GM19025 (cell line): ENCODE measurements at regions not wholly inside any gene's neighbourhood (a gene's known extent, or its start where the extent isn't known, plus 50 kb on each side); places are given as distances from the start of the nearest gene placed in this dataset.
"Not testable (repeated sequence)": the region's sequence is repeated elsewhere in the genome, so short reads cannot be mapped to it uniquely, and the experiment has no call there.

ENCODE experiments used
- ATAC-seq: cut with Tn5 transposase; IDR thresholded peaks from one replicate; pipeline ENCODE4 v1.9.1; 2021; ENCODE audit warnings: mild to moderate bottlenecking, low read depth, moderate library complexity; ENCODE audit not compliant: unreplicated experiment

GRCh38 chr13:44680746-44681355 lies 104.7 kb upstream of the TSC22D1 start:
- no peak for ATAC-seq

DNA sequence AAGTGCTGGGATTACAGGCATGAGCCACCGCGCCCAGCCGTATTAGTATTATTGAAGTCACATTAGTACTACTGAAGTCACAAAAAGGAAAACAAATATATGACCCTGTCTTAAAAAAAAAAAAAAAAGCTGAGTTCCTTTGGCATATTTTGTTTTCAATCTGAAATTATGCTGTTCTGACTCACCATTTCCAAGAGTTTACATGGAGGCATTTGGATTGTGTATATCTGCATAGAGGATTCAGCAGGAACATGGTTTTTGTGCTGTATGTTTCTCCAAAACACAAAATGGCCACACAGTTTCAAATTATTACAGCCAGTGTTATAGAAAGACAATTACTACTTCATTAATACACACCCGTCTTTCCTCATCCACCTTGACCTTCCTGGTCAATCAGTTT lies 103.5 kb upstream of the TSC22D1 start:
- no peak for ATAC-seq

DNA sequence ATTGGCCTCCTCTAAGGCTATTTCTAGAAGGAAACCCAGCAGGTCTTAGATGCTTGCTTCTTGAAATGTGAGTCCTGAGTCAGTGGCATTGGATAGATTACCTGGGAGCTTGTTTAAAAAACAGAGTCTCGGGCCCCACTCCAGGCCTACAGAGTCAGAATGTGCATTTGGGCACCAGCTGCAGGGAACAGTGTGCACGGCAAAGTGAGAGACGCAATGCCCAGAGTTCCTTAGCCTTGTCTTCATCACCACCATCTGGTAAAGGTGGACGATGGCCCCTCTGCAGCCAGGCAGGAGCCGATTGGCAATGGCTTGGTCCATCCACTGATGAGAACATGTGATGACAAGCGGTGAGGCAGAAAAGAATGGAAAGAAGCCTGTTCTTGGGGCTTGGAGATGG lies 102.1 kb upstream of the TSC22D1 start:
- no peak for ATAC-seq

DNA sequence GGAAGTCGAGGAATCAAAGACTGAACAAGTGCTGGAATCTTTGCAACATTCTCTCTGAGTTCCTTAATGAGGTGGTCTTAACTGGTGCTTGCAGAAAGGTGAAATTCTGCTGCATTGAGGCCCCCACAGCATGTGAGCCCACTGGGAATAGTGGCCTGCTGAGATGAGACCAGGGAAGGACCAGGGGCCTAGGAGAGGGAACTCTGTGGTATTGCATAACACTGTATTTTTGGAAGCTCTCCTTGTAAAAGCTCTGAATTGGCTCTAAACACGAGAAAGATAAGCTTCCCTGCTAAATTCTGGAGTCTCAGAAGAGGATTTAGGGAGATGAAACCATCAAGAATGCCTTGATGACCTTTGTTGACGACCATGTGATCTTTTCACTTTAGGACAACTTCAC lies 100.4 kb upstream of the TSC22D1 start:
- no peak for ATAC-seq

DNA sequence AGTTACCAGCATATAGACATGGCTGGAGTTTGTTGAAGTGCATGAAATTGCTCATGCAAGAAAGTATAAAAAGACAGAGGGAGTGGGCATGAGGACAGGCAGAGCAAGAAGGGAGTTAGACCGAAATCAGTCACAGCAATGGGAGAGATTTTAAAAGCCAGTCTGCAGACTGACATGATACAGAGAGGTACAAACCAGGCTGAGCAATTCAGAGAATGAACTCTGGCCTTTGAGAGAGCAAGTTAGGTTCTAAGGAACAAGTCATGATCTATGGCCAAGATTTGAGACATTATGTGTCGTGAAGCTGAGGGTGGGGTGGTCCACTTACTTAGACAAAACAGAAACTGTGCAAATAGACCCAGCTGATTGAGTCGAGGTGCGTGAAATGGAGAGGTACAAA lies 93.4 kb upstream of the TSC22D1 start:
- ATAC-seq, result no peak

DNA sequence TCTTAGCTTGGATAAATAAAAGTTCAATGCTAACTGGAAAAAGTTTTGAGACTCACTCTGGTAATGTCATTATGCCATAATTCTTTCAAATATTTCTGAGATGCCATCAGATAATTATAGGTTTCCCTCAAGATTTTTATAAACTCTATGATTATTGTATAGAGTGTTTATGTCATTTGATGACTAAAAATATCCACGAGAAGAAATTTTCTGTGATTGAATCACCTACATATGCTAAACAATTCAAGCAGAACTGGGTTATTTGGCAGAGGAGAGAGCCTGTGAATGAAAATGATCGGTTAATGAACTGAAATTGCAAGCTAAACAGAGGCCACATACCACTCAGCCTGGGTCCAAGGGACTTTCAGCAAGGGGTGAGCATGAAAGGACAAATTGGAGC lies 92.6 kb upstream of the TSC22D1 start:
- ATAC-seq, result no peak

DNA sequence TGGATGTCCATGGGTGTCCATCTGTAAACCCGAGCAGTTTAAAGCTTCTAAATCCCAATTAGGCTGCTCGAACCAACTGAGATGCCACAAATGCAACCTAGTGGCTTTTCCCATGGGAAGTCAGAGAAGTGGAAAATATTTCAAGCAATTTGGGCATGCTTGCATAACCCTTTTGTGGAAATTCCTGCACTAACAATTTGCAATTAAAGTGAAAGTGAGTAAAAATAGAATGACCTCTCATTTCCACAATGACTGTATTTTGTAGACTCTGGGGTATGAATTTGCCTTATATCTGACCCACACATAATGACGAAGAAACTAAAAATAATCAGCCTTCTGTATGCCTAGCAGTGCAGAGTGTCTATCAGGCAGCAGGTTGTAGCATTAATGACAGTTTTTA lies 91.8 kb upstream of the TSC22D1 start:
- no peak for ATAC-seq

- not testable (repeated sequence) for ATAC-seq
These were observed 90.4 kb upstream of the TSC22D1 start for GRCh38 chr13:44666538-44666937.

DNA sequence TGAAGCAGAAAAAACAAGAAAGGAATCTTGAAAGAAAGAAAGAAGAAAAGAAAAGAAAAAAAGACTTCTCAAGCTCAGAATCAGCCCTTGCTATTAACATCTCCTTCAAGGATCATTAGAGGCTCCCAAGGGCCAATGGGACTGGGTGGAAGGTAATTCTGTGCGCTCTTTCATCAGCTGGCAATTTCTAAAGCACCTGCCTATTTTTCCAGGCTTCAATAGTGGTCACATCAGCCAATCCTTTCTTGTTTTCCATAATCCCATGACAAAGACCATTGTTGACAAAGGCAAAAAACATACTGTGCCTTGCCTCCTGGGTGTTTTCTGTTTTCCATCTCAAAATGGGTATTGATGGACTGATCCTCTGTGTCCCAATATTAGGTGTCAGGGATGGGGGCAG lies 88.2 kb upstream of the TSC22D1 start:
- no peak for ATAC-seq

DNA sequence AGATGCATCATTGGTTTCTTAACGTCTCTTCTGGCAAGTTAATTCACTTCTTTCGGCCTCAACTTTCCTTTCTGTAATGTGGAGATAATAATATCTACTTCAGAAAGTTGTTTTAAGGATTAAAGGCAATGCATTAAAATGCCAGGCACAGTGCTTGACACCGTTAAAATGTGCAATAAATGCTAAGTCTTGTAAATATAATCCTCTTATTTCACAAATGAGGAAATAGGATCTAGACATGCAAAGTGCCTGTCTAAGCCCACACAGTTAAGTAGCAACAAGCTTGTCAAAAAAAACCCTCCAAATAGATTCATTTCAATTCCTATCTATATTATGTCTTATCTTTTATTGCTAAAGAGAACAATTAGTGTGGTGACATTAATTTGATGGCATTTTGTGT lies 86.4 kb upstream of the TSC22D1 start:
- ATAC-seq, result no peak

DNA sequence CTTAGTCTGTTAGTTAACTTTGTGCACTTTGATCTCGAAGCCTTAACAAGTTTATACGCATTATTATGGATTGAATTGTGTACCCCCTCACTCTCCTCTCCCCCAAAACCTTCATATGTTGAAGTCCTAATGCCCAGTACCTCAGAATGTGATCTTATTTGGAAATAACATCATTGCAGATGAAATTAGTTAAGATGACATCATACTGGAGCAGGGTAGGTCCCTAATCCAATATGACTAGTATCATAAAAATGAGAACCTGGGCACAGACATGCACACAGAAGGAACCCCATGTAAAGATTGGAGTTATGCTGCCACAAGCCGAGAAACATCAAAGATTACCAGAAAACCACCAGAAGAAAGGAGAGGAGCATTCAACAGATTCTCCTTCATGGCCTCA lies 85.8 kb upstream of the TSC22D1 start:
- no peak for ATAC-seq

GRCh38 chr13:44660050-44660449 lies 83.9 kb upstream of the TSC22D1 start:
- ATAC-seq, result no peak

DNA sequence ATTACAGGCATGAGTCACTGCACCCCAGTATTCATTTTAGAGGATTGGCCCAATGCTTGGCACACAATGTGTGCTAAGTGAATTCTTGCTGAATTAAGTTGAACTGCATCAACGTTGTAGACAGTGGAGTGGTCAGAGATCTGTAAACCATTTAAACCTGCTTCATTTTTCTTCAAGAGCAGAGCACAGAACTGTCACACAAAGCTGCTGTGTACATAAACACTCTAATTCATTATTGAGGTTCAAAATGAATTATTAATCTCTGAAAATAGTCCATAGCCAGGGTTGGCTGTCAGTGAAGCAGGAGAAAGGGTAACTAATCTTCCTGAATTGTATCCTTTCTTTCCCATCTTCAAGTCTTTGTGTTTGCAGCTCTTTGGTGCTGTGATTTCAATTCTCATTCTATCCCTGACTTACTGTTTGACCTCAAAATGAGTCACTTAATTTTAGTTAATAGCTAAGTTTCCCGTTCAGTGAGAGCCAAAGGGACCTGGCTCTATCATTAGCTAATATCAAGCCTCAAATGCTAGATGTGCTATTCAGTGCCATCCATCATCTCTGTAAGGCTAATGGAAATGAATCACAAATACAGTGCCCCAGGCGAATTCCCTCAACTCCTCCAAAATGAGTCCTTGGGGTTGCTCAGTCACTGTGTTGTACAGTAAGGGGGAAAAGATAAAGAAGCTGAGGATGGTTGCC lies 77.0 kb upstream of the TSC22D1 start:
- ATAC-seq, result no peak

DNA sequence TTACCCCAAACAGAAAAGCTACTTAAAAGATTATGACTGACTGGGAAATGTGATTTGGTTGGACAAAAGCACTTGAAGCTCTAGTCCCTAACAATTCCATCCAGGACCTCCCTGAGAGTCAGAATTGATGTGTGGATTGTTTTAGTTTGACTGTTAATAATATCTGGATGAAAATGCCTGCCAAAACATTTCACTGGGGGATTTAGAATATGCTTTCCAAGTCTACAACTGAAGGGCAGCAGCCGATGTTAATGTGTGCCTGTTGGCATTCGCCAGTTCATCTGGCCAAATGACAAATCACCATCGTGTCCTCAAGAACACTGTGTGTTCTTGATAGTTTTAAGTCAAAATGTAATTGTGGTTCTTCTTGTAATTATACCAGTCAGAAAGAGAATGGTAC lies 76.0 kb upstream of the TSC22D1 start:
- ATAC-seq, result no peak

DNA sequence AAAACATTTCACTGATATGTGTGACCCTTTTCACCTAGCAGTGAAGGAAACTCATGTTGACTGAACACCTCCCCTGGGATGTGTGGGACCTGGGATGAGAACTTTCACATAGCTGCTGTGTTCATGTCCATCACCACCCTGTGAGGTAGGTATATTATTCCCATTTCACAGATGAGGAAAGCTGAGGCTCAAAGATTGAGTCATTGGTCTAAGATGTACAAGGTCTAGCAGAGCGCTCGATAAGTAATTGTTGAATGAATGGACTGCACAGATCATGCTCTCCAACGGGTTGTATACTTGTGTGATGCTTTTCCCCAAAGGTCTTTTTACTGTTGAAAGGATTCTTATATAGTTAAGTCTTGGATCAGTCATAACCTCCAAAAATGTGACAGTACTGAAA lies 75.6 kb upstream of the TSC22D1 start:
- ATAC-seq, result no peak

DNA sequence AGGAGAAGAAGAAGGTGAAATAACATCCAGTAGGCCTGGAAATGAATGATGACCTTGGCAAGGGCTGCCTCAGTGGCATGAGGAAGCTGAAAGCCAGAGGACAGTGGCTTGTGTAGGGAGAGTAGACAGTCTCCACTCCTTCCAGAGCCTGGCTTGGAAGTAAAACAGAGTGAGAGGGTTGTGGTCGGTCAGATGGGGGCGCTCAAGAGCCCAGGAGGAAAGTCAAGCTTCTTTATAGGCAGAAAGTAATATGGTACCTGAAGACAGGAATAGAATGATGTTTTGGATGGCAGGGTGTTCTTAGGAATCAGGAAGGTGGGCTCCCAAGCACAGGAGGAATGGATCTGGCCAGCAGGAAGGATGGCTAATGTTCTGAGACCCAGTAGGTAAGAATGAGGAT lies 75.1 kb upstream of the TSC22D1 start:
- no peak for ATAC-seq

DNA sequence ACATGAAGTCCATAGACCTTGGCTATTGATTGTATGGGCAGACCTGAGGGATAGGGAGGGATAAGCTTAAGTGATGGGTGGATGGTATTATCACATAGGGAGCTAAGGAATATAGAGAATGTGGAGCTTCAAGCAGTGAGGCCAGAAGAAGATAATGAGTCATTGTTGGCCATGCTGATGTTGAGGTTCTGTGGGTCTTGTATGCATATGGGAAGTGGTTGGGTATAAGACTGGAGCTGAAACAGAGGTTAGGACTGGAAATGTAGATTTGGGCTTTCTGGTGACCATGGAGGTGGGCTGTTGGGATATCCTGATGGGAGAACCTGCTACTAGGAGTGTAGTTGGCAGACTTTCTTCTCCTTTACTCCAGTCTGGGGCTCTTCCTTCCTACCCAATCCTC lies 73.7 kb upstream of the TSC22D1 start:
- ATAC-seq, result no peak

DNA sequence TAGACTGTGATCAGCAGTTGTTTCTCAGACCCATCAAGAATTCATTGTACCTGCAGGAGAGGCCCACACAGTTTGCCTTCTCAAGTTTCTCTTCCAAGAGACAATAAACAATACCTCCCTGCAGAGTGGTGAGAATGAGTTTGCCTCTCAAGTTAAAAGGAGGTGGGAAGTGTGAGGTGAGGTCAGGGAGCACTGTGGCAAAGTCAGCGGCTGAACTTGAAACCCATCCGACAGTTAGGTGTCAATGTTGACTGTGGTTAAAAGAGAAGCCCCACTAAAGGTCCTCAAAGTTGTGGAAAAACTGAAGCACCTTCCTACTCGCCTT lies 72.9 kb upstream of the TSC22D1 start:
- no peak for ATAC-seq

- ATAC-seq, result no peak
These were observed 72.4 kb upstream of the TSC22D1 start for GRCh38 chr13:44648392-44649103.

- not testable (repeated sequence) for ATAC-seq
These were observed 71.4 kb upstream of the TSC22D1 start for GRCh38 chr13:44647560-44647959.

- ATAC-seq, result no peak
These were observed 69.9 kb upstream of the TSC22D1 start for GRCh38 chr13:44646044-44646443.

DNA sequence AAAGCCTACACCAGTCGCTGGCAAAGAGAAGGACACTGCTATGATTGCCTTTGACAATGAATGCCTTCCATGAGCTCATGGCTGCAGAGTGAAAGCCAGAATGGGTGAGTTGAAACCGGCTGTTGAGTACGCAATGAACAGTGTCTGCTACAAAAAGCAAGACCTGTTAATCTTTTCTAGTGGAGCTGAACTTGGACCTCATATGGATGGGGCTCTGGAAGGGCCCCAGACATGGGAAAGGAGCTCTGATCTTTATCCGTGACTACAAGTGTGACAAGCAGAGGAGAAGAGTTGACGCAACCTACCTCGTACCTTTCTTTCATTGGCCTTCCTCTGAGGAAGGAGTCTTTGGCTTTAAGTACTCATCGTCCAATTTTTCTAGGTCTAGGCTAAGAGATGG lies 67.1 kb upstream of the TSC22D1 start:
- no peak for ATAC-seq
